Astrocyte of the spinal cord (primary cell): ENCODE measurements at regions not wholly inside any gene's neighbourhood (a gene's known extent, or its start where the extent isn't known, plus 50 kb on each side); places are given as distances from the start of the nearest gene placed in this dataset.
"Not testable (repeated sequence)": the region's sequence is repeated elsewhere in the genome, so short reads cannot be mapped to it uniquely, and the experiment has no call there.

ENCODE experiments used
- DNase-seq: peaks from one replicate; pipeline ENCODE4 v3.0.0; 2011; ENCODE audit warnings: low read depth, low spot score
- H3K4me3 ChIP-seq: 2 replicates; pipeline ENCODE4 v1.5.1; 2011; ENCODE audit warnings: low read depth, mild to moderate bottlenecking, low read length, moderate library complexity
- CTCF ChIP-seq: IDR thresholded peaks from 2 replicates; pipeline ENCODE4 v1.5.1; 2012; ENCODE audit warnings: low read depth, mild to moderate bottlenecking, low read length, inconsistent platforms
- in situ Hi-C: cut with HindIII; loops from 2 replicates; pipeline ENCODE4 v1.10.0; 2017; ENCODE audit warnings: low sequenced_read_pairs

DNA sequence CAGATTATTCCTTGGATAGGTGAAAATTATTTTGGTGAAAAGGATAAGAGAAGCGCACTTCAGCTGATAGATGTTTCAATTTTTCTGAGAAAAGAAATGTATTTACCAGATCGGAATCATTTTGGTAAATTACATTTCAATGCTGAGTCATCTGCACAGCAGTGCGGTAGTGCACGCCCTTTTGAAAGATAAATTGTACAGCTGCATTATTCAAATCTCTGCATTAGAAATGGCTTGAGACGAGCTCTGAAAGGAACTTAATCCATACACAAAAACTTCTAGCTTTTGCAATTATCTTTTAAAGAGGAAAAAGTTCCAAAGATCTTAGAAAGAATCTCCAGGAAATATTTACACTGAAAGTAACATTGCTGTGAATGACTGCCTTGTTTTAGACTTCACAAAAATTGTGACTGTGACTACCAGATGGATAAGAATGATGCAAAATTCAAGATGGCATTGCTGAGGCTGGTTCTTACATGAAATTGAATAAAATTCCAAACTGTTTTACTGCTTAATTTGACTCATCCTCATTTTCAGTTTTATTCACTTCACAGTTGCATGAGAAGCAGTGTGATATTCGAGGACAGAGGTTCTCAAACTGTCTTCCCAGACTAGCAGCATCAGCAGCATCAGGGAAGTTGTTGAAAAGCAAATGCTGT is 161.7 kb downstream of the RND3 start:
- no peak for TF ChIP-seq CTCF
- no peak overlapping the region for H3K4me3 ChIP-seq
- in situ Hi-C loops, result no loop called here
- no peak for DNase-seq

GRCh38 chr2:150323071-150323470 is 164.4 kb downstream of the RND3 start:
- H3K4me3 ChIP-seq, in situ Hi-C loops, DNase-seq: not testable (repeated sequence)

- DNase-seq, result no peak
- no peak for TF ChIP-seq CTCF
- in situ Hi-C loops, result no loop called here
- H3K4me3 ChIP-seq, result no peak overlapping the region
Observed at GRCh38 chr2:150320608-150321007, 166.9 kb downstream of the RND3 start.

GRCh38 chr2:150319658-150320555 is 167.6 kb downstream of the RND3 start:
- DNase-seq, result no peak
- TF ChIP-seq CTCF, result no peak
- no peak overlapping the region for H3K4me3 ChIP-seq
- in situ Hi-C loops, result no loop called here

DNA sequence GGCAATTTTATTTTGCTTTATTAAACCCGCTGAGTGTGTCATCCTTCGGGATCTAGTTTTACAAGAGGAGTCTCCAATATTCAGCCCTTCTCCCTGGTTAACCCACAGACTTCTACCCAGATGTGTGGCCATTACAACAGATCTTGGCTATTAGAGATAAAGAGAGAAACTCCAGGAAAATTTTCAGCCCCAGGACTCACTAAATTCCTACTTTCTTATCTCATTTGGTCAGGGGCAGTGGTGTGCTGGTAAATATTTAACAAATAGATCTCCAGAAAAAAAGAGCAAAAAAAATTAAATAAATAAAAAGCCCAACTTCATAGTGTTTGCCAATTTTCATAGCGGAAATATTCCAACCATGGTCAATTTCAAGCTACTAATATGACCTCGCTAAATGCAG is 168.4 kb downstream of the RND3 start:
- no peak overlapping the region for H3K4me3 ChIP-seq
- no peak for TF ChIP-seq CTCF
- in situ Hi-C loops, result no loop called here
- DNase-seq, result no peak

GRCh38 chr2:150312271-150312670 is 175.2 kb downstream of the RND3 start:
- no peak for DNase-seq
- in situ Hi-C loops, result no loop called here
- no peak overlapping the region for H3K4me3 ChIP-seq
- TF ChIP-seq CTCF, result no peak
